ENCODE measurements at regions not wholly inside any gene's neighbourhood (a gene's known extent, or its start where the extent isn't known, plus 50 kb on each side); places are given as distances from the start of the nearest gene placed in this dataset.

DNA sequence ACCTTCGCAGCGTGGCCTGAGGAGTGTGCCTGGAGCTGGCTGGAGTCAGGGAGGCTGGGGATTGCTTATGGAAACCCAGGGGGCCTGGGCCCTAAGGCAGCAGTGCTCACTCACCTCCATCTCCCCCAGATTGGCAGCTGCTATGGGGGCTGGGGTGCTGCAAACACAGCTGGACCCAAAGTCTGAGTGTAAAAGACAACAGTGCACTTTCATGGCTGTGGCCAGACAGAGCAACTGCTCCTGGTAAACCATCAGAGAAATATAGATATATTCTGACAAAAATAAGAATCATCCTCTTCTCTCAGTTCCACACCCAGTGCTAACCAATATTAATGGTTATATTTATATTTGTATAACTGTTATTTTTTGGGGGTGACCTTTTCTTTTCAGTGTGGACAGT, 123.9 kb downstream of the TENT4A start:
- Histone ChIP-seq H3K4me3 (replicated peaks in 1 of 3; ENCODE audit: low read depth in 2 of 3, low read length in 3 of 3) (no peak overlapping the region), H3K27ac (ENCODE audit: low read depth in 1 of 2, low read length in 2 of 2) (no peak overlapping the region), H3K36me3 (replicated peaks in 1 of 2; ENCODE audit: control insufficient read depth in 1 of 2, insufficient read depth in 2 of 2, low read length in 2 of 2) (no peaks in the 10 kb centered on the region), H3K79me2 (ENCODE audit: insufficient read depth, low read length) (no peaks in the 10 kb centered on the region), H4K20me1 (ENCODE audit: insufficient read depth, low read length) (no peaks in the 10 kb centered on the region), H3K4me1 (ENCODE audit: control insufficient read depth in 1 of 2, insufficient read depth in 2 of 2, low read length in 2 of 2) (no peaks in the 10 kb centered on the region), H3K9me3 (replicated peaks in 1 of 2; ENCODE audit: control insufficient read depth in 1 of 2, insufficient read depth in 1 of 2, low read length in 2 of 2) (peaks cover 5 to 10% of the 10 kb centered on the region in 2 donors), H3K4me2 (replicated peaks; ENCODE audit: extremely low read depth, low read length, poor library complexity, severe bottlenecking) (no peak overlapping the region), H3K27me3 (ENCODE audit: control insufficient read depth in 2 of 2, insufficient read depth in 2 of 2, low read length in 2 of 2) (no peaks in the 10 kb centered on the region), H2AFZ (ENCODE audit: insufficient read depth, low read depth, low read length, poor library complexity, severe bottlenecking) (no peak overlapping the region), H3K9ac (ENCODE audit: insufficient read depth, low read length, poor library complexity, severe bottlenecking) (no peak overlapping the region)
- no peak for DNase-seq
- no peak overlapping the region for H3K27ac Mint-ChIP-seq
- peaks cover 11% of the 10 kb centered on the region for H3K4me1 Mint-ChIP-seq
- 80% methylated on average over 1 of the region's 2 CpGs for WGBS (ENCODE audit: insufficient coverage)
- intact Hi-C loops (cut with micrococcal nuclease), result loop anchor here (5.0 kb wide), 1 partner anchor 70 kb away; no protein-coding TSS in a partner anchor
- no peaks in the 10 kb centered on the region for H3K36me3 Mint-ChIP-seq
- no peak overlapping the region for H3K4me3 Mint-ChIP-seq
- TF ChIP-seq, protein P1, sequence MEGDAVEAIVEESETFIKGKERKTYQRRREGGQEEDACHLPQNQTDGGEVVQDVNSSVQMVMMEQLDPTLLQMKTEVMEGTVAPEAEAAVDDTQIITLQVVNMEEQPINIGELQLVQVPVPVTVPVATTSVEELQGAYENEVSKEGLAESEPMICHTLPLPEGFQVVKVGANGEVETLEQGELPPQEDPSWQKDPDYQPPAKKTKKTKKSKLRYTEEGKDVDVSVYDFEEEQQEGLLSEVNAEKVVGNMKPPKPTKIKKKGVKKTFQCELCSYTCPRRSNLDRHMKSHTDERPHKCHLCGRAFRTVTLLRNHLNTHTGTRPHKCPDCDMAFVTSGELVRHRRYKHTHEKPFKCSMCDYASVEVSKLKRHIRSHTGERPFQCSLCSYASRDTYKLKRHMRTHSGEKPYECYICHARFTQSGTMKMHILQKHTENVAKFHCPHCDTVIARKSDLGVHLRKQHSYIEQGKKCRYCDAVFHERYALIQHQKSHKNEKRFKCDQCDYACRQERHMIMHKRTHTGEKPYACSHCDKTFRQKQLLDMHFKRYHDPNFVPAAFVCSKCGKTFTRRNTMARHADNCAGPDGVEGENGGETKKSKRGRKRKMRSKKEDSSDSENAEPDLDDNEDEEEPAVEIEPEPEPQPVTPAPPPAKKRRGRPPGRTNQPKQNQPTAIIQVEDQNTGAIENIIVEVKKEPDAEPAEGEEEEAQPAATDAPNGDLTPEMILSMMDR (IDR thresholded peaks at IDR 0.05), result no peak
- H3K27me3 Mint-ChIP-seq (ENCODE audit: low read depth in 3 of 3), result peaks cover 0 to 6% (median 4%) of the 10 kb centered on the region in 3 donors
- H3K9me3 Mint-ChIP-seq, result peaks cover 0 to 9% (median 5%) of the 10 kb centered on the region in 7 donors

DNA sequence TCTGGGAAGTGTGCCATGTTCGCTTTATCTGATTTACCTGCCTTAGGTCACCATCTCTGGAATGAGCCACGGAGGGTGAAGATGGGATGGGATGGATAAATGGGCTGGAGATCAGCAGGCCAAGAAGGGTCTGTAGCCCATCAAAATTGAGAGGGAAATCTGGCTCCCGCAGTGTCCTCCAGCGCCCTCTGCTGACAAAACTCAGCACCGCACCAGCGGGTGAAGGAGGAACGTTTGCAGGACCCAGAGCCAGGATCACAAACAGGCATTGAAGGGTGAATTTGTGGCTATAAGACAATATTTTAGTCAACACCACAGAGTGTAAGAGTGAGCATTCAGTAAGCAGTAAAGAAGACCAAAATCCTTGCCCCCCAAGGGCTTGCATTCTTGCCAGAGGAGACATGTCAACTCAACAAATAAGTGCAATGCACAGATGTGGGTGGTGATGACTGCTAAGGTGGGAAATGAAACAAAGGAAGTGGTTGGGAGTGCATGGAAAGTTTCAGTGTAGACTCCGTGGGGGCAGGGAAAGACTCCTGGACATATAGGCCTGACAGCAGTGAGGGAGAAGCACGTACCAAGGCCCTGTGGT, 124.4 kb downstream of the TENT4A start:
- H3K4me3 ChIP-seq (replicated peaks in 1 of 3; ENCODE audit: low read depth in 2 of 3, low read length in 3 of 3), result no peak overlapping the region
- H3K27me3 ChIP-seq (ENCODE audit: control insufficient read depth in 2 of 2, insufficient read depth in 2 of 2, low read length in 2 of 2), result no peaks in the 10 kb centered on the region
- no peak overlapping the region for H3K27ac ChIP-seq (ENCODE audit: low read depth in 1 of 2, low read length in 2 of 2)
- H3K9ac ChIP-seq (ENCODE audit: insufficient read depth, low read length, poor library complexity, severe bottlenecking), result no peak overlapping the region
- DNase-seq, result peak; percentile 4 to 29 (median 27)
- no peaks in the 10 kb centered on the region for H3K36me3 ChIP-seq (replicated peaks in 1 of 2; ENCODE audit: control insufficient read depth in 1 of 2, insufficient read depth in 2 of 2, low read length in 2 of 2)
- H3K4me1 ChIP-seq (ENCODE audit: control insufficient read depth in 1 of 2, insufficient read depth in 2 of 2, low read length in 2 of 2), result no peaks in the 10 kb centered on the region
- Mint-ChIP-seq H3K4me3 (no peak overlapping the region), H3K9me3 (peaks cover 0 to 9% (median 5%) of the 10 kb centered on the region in 7 donors), H3K4me1 (peaks cover 11% of the 10 kb centered on the region), H3K36me3 (no peaks in the 10 kb centered on the region), H3K27ac (no peak overlapping the region), H3K27me3 (ENCODE audit: low read depth in 3 of 3) (peaks cover 0 to 6% (median 4%) of the 10 kb centered on the region in 3 donors)
- H2AFZ ChIP-seq (ENCODE audit: insufficient read depth, low read depth, low read length, poor library complexity, severe bottlenecking), result no peak overlapping the region
- H4K20me1 ChIP-seq (ENCODE audit: insufficient read depth, low read length), result no peaks in the 10 kb centered on the region
- peaks cover 5 to 10% of the 10 kb centered on the region in 2 donors for H3K9me3 ChIP-seq (replicated peaks in 1 of 2; ENCODE audit: control insufficient read depth in 1 of 2, insufficient read depth in 1 of 2, low read length in 2 of 2)
- H3K4me2 ChIP-seq (replicated peaks; ENCODE audit: extremely low read depth, low read length, poor library complexity, severe bottlenecking), result no peak overlapping the region
- no peaks in the 10 kb centered on the region for H3K79me2 ChIP-seq (ENCODE audit: insufficient read depth, low read length)
- 70% methylated on average over 7 of the region's 9 CpGs for WGBS (ENCODE audit: insufficient coverage)
- TF ChIP-seq, protein P1 (IDR thresholded peaks at IDR 0.05), result peak; percentile 86
- intact Hi-C loops (cut with micrococcal nuclease), result loop anchor here (5.0 kb wide), 1 partner anchor 70 kb away; no protein-coding TSS in a partner anchor
